Pancreas (tissue), 10 donors: ENCODE measurements at regions not wholly inside any gene's neighbourhood (a gene's known extent, or its start where the extent isn't known, plus 50 kb on each side); places are given as distances from the start of the nearest gene placed in this dataset.
"Not testable (repeated sequence)": the region's sequence is repeated elsewhere in the genome, so short reads cannot be mapped to it uniquely, and the experiment has no call there.

ENCODE experiments used
- ATAC-seq, 4 donors: fragments of 200-7000 bp; cut with Tn5 transposase; one replicate each; pipeline versions ENCODE4 v1.8.0 to v1.9.1; 2020; ENCODE audit warnings: mild to moderate bottlenecking in 4 of 4, moderate library complexity in 4 of 4
- DNase-seq, 6 donors: peaks; one replicate each; pipeline ENCODE4 v3.0.0-alpha.2; 2020
- FAIRE-seq: peaks from 2 replicates; lab custom pipeline; 2012; peaks lifted over from hg19 to GRCh38; lab: Jason Lieb, UNC
- H3K27ac ChIP-seq, 4 donors: fragments of 200-600 bp; sonication (generic); 1 replicate in 3 of 4; 2 replicates in 1 of 4; pipeline versions ENCODE4 v1.5.0 to v1.8.0; 2020
- H3K27me3 ChIP-seq, 4 donors: fragments of 200-600 bp; one replicate each; pipeline ENCODE4 v1.8.0; 2021
- H3K36me3 ChIP-seq, 3 donors: fragments of 200-600 bp; sonication (generic) in 1 of 3; one replicate each; pipeline versions ENCODE4 v1.5.0 to v1.8.0; 2020 to 2021
- H3K4me1 ChIP-seq, 3 donors: fragments of 200-600 bp; one replicate each; pipeline ENCODE4 v1.8.0; 2021
- H3K4me3 ChIP-seq, 4 donors: fragments of 200-600 bp; sonication (generic) in 2 of 4; one replicate each; pipeline versions ENCODE4 v1.5.0 to v1.8.0; 2020 to 2021
- H3K9me3 ChIP-seq, 4 donors: fragments of 200-600 bp; one replicate each; pipeline ENCODE4 v1.8.0; 2021
- WGBS, 2 donors: extraction: QIAGEN DNeasy Blood & Tissue Kit; methylation state at CpG; one replicate each; pipeline ENCODE4 v1.1.7; 2013; 5-methylcytosine and 5-hydroxymethylcytosine counted together
- intact Hi-C, 3 donors: fragments of 100-400 bp; cut with DNase I; formaldehyde crosslinking; loops; one replicate each; pipeline versions ENCODE4 v1.11.1 to v1.14.2; 2022
- TF ChIP-seq, protein P1 (sequence below), 4 donors: fragments of 200-600 bp; sonication (generic) in 3 of 4; IDR thresholded peaks; one replicate each; pipeline versions ENCODE4 v1.5.0 to v1.8.0; 2021; ENCODE audit warnings: antibody characterized with exemption in 4 of 4
- donor health status: healthy with polysubstance abuse.
- donor health status: DM: no; HTN: no; CAD: no; lungs with moderate emphysema.
- donor health status: DM: no; HTN: no; CAD: no.
- donor health status: control.
- donor health status: control.
- donor health status: Bipolar disorder and iron deficiency.
- donor health status: DM: yes; HTN: yes; CAD: no.
- donor health status: DM: no; HTN: no; CAD: no.
- donor health status: DM: no; HTN: no; CAD: no.
- donor health status: DM: yes; HTN: yes; CAD: no.

DNA sequence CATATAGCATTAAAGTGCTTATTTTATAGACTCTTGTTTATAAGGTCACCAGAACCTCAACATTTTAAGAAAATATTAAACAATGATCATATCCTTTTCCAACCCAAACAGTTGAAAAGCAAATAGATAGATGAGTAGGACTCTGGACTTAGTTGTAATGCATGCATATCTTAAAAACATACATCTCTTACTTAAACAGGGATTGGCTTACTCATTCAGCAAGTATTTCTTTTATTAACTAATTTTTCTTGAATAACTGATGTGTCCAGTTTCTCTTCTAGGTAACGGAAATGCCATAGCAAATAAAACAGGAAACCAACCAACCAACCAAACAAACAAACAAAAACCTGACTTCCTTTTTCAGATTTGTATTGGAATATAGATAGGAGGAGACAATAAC is 70.9 kb upstream of the NBPF4 start:
- no peak overlapping the region for H3K27ac ChIP-seq
- no peak overlapping the region for H3K4me3 ChIP-seq
- intact Hi-C loops = no loop called here
- WGBS, 2 donors = 61 to 68% methylated on average over 1 of the region's 1 CpG
- ATAC-seq (no peak), DNase-seq (no peak), FAIRE-seq (no peak)
- no peaks in the 10 kb centered on the region for H3K36me3 ChIP-seq
- no peaks in the 10 kb centered on the region for H3K27me3 ChIP-seq
- TF ChIP-seq, protein P1, sequence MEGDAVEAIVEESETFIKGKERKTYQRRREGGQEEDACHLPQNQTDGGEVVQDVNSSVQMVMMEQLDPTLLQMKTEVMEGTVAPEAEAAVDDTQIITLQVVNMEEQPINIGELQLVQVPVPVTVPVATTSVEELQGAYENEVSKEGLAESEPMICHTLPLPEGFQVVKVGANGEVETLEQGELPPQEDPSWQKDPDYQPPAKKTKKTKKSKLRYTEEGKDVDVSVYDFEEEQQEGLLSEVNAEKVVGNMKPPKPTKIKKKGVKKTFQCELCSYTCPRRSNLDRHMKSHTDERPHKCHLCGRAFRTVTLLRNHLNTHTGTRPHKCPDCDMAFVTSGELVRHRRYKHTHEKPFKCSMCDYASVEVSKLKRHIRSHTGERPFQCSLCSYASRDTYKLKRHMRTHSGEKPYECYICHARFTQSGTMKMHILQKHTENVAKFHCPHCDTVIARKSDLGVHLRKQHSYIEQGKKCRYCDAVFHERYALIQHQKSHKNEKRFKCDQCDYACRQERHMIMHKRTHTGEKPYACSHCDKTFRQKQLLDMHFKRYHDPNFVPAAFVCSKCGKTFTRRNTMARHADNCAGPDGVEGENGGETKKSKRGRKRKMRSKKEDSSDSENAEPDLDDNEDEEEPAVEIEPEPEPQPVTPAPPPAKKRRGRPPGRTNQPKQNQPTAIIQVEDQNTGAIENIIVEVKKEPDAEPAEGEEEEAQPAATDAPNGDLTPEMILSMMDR (IDR thresholded peaks at IDR 0.05) = no peak
- H3K4me1 ChIP-seq = no peaks in the 10 kb centered on the region
- H3K9me3 ChIP-seq = no peaks in the 10 kb centered on the region

GRCh38 chr1:108316545-108316944 is 72.7 kb upstream of the NBPF4 start:
- WGBS, 2 donors = 33 to 56% methylated on average over 1 of the region's 1 CpG
- TF ChIP-seq, protein P1 (IDR thresholded peaks at IDR 0.05) = no peak
- no peak overlapping the region for H3K4me3 ChIP-seq
- intact Hi-C loops = no loop called here
- no peaks in the 10 kb centered on the region for H3K27me3 ChIP-seq
- DNase-seq (no peak), ATAC-seq (no peak), FAIRE-seq (no peak)
- H3K27ac ChIP-seq = no peak overlapping the region
- H3K9me3 ChIP-seq = no peaks in the 10 kb centered on the region
- H3K4me1 ChIP-seq = no peaks in the 10 kb centered on the region
- no peaks in the 10 kb centered on the region for H3K36me3 ChIP-seq

- H3K4me3 ChIP-seq = no peak overlapping the region
- no peaks in the 10 kb centered on the region for H3K9me3 ChIP-seq
- TF ChIP-seq, protein P1 (IDR thresholded peaks at IDR 0.05) = no peak
- DNase-seq (no peak), ATAC-seq (no peak), FAIRE-seq (no peak)
- H3K36me3 ChIP-seq = no peaks in the 10 kb centered on the region
- H3K27me3 ChIP-seq = no peaks in the 10 kb centered on the region
- no peak overlapping the region for H3K27ac ChIP-seq
- intact Hi-C loops = no loop called here
- H3K4me1 ChIP-seq = no peaks in the 10 kb centered on the region
- 95 to 98% methylated on average over 1 of the region's 1 CpG for WGBS, 2 donors
Observed at GRCh38 chr1:108320849-108321248, 77.0 kb upstream of the NBPF4 start.

- DNase-seq, FAIRE-seq, H3K36me3 ChIP-seq, H3K27me3 ChIP-seq, intact Hi-C loops, ATAC-seq, H3K27ac ChIP-seq, H3K9me3 ChIP-seq, H3K4me3 ChIP-seq, H3K4me1 ChIP-seq: not testable (repeated sequence)
- 51 to 71% methylated on average over 2 of the region's 2 CpGs for WGBS, 2 donors
Observed at GRCh38 chr1:108325338-108325737, 81.5 kb upstream of the NBPF4 start.

- intact Hi-C loops = no loop called here
- no peak for ATAC-seq
- Histone ChIP-seq H3K36me3 (no peaks in the 10 kb centered on the region), H3K27me3 (no peaks in the 10 kb centered on the region), H3K4me1 (no peaks in the 10 kb centered on the region), H3K4me3 (no peak overlapping the region), H3K9me3 (no peaks in the 10 kb centered on the region), H3K27ac (no peak overlapping the region)
- no peak for FAIRE-seq
- DNase-seq = no peak
- WGBS, 2 donors = 54 to 63% methylated on average over 4 of the region's 4 CpGs
- TF ChIP-seq, protein P1 (IDR thresholded peaks at IDR 0.05) = no peak
Observed at GRCh38 chr1:108327534-108328466, 83.9 kb upstream of the NBPF4 start.
